ENCODE measurements at regions not wholly inside any gene's neighbourhood (a gene's known extent, or its start where the extent isn't known, plus 50 kb on each side); places are given as distances from the start of the nearest gene placed in this dataset.

DNA sequence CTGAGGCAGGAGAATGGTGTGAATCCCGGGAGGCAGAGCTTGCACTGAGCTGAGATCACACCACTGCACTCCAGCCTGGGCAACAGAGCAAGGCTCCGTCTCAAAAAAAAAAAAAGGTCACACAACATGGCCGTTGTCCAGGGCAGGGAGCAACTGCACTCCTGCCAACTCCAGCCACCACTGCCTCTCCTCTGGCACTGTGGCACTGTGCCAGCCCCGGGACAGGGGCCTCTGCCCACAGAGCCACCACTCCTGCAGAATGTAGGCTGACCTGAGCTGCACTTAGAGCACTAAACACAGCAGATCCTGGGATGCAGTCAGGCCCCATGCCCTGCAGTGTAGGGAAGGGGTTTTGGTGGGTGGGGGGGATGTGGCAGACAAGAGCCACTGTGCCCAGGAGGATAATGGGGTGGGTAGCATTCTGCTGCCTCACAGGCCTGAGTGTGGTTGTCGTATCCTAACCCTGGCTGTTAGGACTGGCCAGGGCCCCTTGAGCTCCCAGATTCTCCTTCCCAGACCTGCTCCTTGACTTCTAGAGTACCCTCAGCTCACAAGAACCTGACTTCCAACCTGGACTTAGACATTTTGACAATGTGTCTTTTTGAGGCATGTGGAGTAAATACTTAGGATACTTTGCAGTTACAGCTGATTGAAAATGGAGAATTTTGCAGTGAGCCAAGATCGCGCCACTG is 69.4 kb upstream of the SH3RF3 start:
- TF ChIP-seq POLR2AphosphoS5 (IDR thresholded peaks at IDR 0.05; ENCODE audit: low read depth, low read length), result no peak
- no peak for TF ChIP-seq TAF1 (IDR thresholded peaks at IDR 0.05; ENCODE audit: borderline replicate concordance, low read depth, low read length)
- no peak for TF ChIP-seq POLR2A (IDR thresholded peaks at IDR 0.05; ENCODE audit: low read depth, low read length)

All from GM12892 (cell line).